ENCODE measurements at regions not wholly inside any gene's neighbourhood (a gene's known extent, or its start where the extent isn't known, plus 50 kb on each side); places are given as distances from the start of the nearest gene placed in this dataset.

DNA sequence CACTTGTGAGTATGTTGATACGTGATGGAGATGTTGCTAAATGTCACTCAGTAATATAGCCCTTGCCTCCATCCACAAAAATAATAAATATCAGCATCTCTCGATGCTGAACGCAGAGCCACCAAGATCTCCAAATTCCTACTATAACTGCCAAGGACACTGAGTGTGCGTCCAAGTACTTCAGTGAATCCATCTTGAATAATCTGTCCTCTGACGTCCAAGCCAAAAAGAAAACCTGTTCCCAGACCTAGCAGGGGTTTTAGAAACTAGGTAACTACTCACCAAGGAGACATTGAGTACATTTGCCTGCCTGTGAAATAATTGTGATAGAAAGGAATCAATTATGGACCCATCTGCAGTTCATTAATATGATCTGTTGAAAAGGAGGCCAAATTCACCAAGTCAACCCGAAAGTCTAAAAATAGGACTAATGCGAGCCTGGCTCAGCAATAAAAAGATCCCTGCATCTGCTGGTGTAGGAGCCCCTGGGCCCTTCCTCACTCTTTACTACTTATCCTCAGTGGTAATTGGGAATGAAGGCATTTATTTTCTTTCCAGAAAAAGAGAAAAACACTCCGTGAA lies 226.9 kb upstream of the IRF2BP2 start:
- no peak for DNase-seq (ENCODE audit: low spot score)
- Histone ChIP-seq H3K4me3 (no peak overlapping the region), H3K9me3 (no peaks in the 10 kb centered on the region), H3K27me3 (replicated peaks; ENCODE audit: insufficient read depth) (no peaks in the 10 kb centered on the region), H3K27ac (no peak overlapping the region), H3K36me3 (no peaks in the 10 kb centered on the region), H3K4me1 (ENCODE audit: control insufficient read depth in 1 of 2, low read depth in 2 of 2) (peaks cover 0 to 5% of the 10 kb centered on the region in 2 donors)
- TF ChIP-seq, protein P1, sequence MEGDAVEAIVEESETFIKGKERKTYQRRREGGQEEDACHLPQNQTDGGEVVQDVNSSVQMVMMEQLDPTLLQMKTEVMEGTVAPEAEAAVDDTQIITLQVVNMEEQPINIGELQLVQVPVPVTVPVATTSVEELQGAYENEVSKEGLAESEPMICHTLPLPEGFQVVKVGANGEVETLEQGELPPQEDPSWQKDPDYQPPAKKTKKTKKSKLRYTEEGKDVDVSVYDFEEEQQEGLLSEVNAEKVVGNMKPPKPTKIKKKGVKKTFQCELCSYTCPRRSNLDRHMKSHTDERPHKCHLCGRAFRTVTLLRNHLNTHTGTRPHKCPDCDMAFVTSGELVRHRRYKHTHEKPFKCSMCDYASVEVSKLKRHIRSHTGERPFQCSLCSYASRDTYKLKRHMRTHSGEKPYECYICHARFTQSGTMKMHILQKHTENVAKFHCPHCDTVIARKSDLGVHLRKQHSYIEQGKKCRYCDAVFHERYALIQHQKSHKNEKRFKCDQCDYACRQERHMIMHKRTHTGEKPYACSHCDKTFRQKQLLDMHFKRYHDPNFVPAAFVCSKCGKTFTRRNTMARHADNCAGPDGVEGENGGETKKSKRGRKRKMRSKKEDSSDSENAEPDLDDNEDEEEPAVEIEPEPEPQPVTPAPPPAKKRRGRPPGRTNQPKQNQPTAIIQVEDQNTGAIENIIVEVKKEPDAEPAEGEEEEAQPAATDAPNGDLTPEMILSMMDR (IDR thresholded peaks at IDR 0.05), result no peak
- no peak for ATAC-seq (ENCODE audit: insufficient number of reproducible peaks, low FRiP score, low read depth)

DNA sequence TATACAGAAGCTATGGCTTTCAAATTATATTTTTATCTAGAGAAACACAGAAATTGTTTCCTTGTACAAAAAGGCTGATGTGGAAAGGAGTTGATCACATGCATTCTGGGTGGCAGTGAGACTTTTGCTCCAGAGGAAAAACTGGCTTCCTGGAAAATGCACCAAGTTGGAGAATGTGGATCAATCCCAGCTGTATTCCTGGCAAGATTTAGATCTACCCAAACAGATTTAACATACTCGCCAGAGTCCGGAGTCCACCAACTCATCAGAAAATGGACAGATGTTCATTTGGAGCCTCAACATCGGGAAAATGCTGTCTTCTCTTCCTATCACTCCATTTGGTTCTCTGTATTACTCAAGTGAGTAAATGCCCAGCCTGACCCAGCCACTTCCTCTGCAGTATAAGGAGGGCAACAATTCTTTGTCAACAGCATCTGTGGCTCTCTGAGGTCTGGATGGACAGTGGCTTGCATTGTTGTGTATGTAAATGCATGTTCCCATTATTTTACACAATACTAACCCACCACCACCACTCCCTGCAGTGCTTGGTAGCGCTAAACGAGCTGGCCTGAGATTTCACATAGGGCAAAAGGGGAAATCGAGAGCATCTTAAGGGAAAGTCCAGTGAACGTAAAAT lies 226.2 kb upstream of the IRF2BP2 start:
- no peak overlapping the region for H3K27ac ChIP-seq
- no peaks in the 10 kb centered on the region for H3K27me3 ChIP-seq (replicated peaks; ENCODE audit: insufficient read depth)
- H3K4me3 ChIP-seq, result no peak overlapping the region
- ATAC-seq (ENCODE audit: insufficient number of reproducible peaks, low FRiP score, low read depth) (no peak), DNase-seq (ENCODE audit: low spot score) (no peak)
- peaks cover 0 to 5% of the 10 kb centered on the region in 2 donors for H3K4me1 ChIP-seq (ENCODE audit: control insufficient read depth in 1 of 2, low read depth in 2 of 2)
- no peaks in the 10 kb centered on the region for H3K36me3 ChIP-seq
- TF ChIP-seq, protein P1 (IDR thresholded peaks at IDR 0.05), result no peak
- H3K9me3 ChIP-seq, result no peaks in the 10 kb centered on the region

DNA sequence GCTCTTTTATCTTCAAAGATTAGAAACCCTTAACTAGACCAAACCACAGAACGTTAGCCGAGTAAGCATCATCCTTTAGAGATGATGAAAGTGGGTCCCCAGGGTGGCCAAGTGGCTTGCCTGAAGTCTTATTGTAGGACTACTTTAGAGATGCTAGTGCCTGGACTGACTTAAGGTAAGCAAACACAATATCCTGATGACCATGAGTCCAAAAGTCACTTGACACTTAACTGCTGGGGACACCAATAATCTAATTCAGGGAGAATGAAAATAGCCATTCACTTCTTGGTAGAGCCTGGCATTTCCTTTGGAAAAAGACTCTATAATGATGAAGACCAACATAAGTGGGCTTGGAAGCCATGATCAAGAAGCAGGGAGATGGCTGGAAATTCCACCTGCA lies 225.3 kb upstream of the IRF2BP2 start:
- no peaks in the 10 kb centered on the region for H3K9me3 ChIP-seq
- no peak for DNase-seq (ENCODE audit: low spot score)
- no peak for ATAC-seq (ENCODE audit: insufficient number of reproducible peaks, low FRiP score, low read depth)
- H3K4me3 ChIP-seq, result no peak overlapping the region
- no peaks in the 10 kb centered on the region for H3K27me3 ChIP-seq (replicated peaks; ENCODE audit: insufficient read depth)
- H3K36me3 ChIP-seq, result no peaks in the 10 kb centered on the region
- TF ChIP-seq, protein P1 (IDR thresholded peaks at IDR 0.05), result no peak
- H3K27ac ChIP-seq, result no peak overlapping the region
- H3K4me1 ChIP-seq (ENCODE audit: control insufficient read depth in 1 of 2, low read depth in 2 of 2), result peaks cover 0 to 5% of the 10 kb centered on the region in 2 donors

DNA sequence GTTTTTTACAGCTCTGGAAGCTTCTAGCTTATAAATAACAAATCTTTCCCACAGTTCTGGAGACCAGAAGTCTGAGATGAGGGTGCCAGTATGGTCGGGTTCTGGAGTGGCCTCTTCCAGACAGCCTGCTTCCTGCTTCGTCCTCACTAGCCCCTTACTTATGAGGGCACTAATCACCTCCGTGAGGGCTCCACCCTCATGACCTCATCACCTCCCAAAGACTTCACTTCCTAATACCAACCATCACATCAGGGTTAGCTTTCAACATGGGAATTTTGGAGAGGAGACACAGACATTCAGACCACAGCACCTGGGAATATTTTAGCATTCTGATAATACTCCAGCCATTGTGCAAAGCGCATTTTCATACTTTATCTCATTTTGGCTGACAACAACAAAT lies 223.7 kb upstream of the IRF2BP2 start:
- no peaks in the 10 kb centered on the region for H3K27me3 ChIP-seq (replicated peaks; ENCODE audit: insufficient read depth)
- H3K4me3 ChIP-seq, result no peak overlapping the region
- no peaks in the 10 kb centered on the region for H3K36me3 ChIP-seq
- DNase-seq (ENCODE audit: low spot score), result no peak
- TF ChIP-seq, protein P1 (IDR thresholded peaks at IDR 0.05), result no peak
- no peak for ATAC-seq (ENCODE audit: insufficient number of reproducible peaks, low FRiP score, low read depth)
- H3K4me1 ChIP-seq (ENCODE audit: control insufficient read depth in 1 of 2, low read depth in 2 of 2), result peaks cover 0 to 5% of the 10 kb centered on the region in 2 donors
- H3K9me3 ChIP-seq, result no peaks in the 10 kb centered on the region
- H3K27ac ChIP-seq, result no peak overlapping the region

DNA sequence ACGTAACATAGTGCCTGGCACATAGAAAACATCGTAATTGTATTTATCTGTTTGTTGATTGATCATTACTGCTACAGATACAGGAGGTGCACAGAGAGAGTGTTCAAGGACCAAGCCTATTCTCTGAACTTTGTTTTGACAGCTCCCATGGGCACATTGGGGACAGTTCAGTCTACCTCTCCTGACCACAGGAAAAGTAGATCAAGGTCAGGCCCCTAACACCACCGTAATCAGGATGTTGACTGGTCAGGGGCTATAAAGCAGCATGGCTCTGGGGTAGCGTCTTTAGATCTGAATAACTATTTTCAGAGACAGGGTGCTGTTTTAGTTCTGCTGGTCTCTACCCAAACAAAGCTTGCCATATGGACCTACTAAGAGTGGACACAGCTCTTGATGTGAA lies 223.1 kb upstream of the IRF2BP2 start:
- Histone ChIP-seq H3K4me3 (no peak overlapping the region), H3K9me3 (no peaks in the 10 kb centered on the region), H3K27me3 (replicated peaks; ENCODE audit: insufficient read depth) (no peaks in the 10 kb centered on the region), H3K27ac (no peak overlapping the region), H3K36me3 (no peaks in the 10 kb centered on the region), H3K4me1 (ENCODE audit: control insufficient read depth in 1 of 2, low read depth in 2 of 2) (peaks cover 0 to 5% of the 10 kb centered on the region in 2 donors)
- TF ChIP-seq, protein P1 (IDR thresholded peaks at IDR 0.05), result no peak
- ATAC-seq (ENCODE audit: insufficient number of reproducible peaks, low FRiP score, low read depth), result no peak
- DNase-seq (ENCODE audit: low spot score), result no peak

Data from thoracic aorta (tissue), 2 donors.